ENCODE measurements at regions not wholly inside any gene's neighbourhood (a gene's known extent, or its start where the extent isn't known, plus 50 kb on each side); places are given as distances from the start of the nearest gene placed in this dataset.

GRCh38 chr2:157933160-157933920, 57.2 kb upstream of the ACVR1 start:
- DNase-seq, result no peak

GRCh38 chr2:157932480-157933159, 56.5 kb upstream of the ACVR1 start:
- no peak for DNase-seq

- no peak for DNase-seq
Measured at GRCh38 chr2:157931542-157931941, 55.4 kb upstream of the ACVR1 start.

GRCh38 chr2:157930728-157931127, 54.6 kb upstream of the ACVR1 start:
- DNase-seq, result no peak

- no peak for DNase-seq
Measured at GRCh38 chr2:157929871-157930667, 53.9 kb upstream of the ACVR1 start.

GRCh38 chr2:157928372-157928771, 52.2 kb upstream of the ACVR1 start:
- DNase-seq, result no peak

GRCh38 chr2:157927155-157927554, 51.0 kb upstream of the ACVR1 start:
- no peak for DNase-seq
